SH-SY5Y (cell line): ENCODE measurements at regions not wholly inside any gene's neighbourhood (a gene's known extent, or its start where the extent isn't known, plus 50 kb on each side); places are given as distances from the start of the nearest gene placed in this dataset.

ENCODE experiments used
- GATA2 ChIP-seq: IDR thresholded peaks from 2 replicates; pipeline ENCODE4 v1.6.1; 2011; ENCODE audit warnings: mild to moderate bottlenecking, low read depth, low read length
- GATA3 ChIP-seq: IDR thresholded peaks from 2 replicates; pipeline ENCODE4 v1.6.1; 2011; ENCODE audit warnings: low read depth, mild to moderate bottlenecking, low read length, moderate library complexity

- TF ChIP-seq GATA2: no peak
- TF ChIP-seq GATA3: no peak
Measured at GRCh38 chr12:25833657-25834056, 124.8 kb upstream of the RASSF8 start.
